KOPT-K1 (cell line): ENCODE measurements at regions not wholly inside any gene's neighbourhood (a gene's known extent, or its start where the extent isn't known, plus 50 kb on each side); places are given as distances from the start of the nearest gene placed in this dataset.
"Not testable (repeated sequence)": the region's sequence is repeated elsewhere in the genome, so short reads cannot be mapped to it uniquely, and the experiment has no call there.

Experiments used
- H3K27ac ChIP-seq: fragments of 200-600 bp; sonication (generic); 2 replicates; pipeline ENCODE4 v1.5.1; 2016; ENCODE audit warnings: antibody characterized with exemption, mild to moderate bottlenecking, low read depth, low read length; ENCODE audit not compliant: poor library complexity, severe bottlenecking
- H3K36me3 ChIP-seq: fragments of 200-600 bp; sonication (generic); 2 replicates; pipeline ENCODE4 v1.5.1; 2017; ENCODE audit warnings: antibody characterized with exemption, mild to moderate bottlenecking, low read length, moderate library complexity; ENCODE audit not compliant: insufficient read depth
- H3K9me3 ChIP-seq: fragments of 200-600 bp; sonication (generic); 2 replicates; pipeline ENCODE4 v1.5.1; 2017; ENCODE audit warnings: antibody characterized with exemption, low read length, mild to moderate bottlenecking; ENCODE audit not compliant: insufficient read depth, poor library complexity, severe bottlenecking

GRCh38 chr7:63040336-63040735 is 958.3 kb upstream of the ZNF722 start:
- no peak overlapping the region for H3K27ac ChIP-seq
- H3K9me3 ChIP-seq: peaks cover 59% of the 10 kb centered on the region
- no peaks in the 10 kb centered on the region for H3K36me3 ChIP-seq

- no peaks in the 10 kb centered on the region for H3K36me3 ChIP-seq
- H3K27ac ChIP-seq: no peak overlapping the region
- H3K9me3 ChIP-seq: peaks cover 64% of the 10 kb centered on the region
Observed at GRCh38 chr7:63040966-63041610, 957.6 kb upstream of the ZNF722 start.

GRCh38 chr7:63041786-63042185 is 956.9 kb upstream of the ZNF722 start:
- H3K9me3 ChIP-seq: peaks cover 69% of the 10 kb centered on the region
- no peak overlapping the region for H3K27ac ChIP-seq

GRCh38 chr7:63042730-63043511 is 955.7 kb upstream of the ZNF722 start:
- H3K36me3 ChIP-seq: no peaks in the 10 kb centered on the region
- H3K27ac ChIP-seq: no peak overlapping the region
- H3K9me3 ChIP-seq: peaks cover 69% of the 10 kb centered on the region

More at GRCh38 chr7:63041786-63042185, 956.9 kb upstream of the ZNF722 start:
- H3K36me3 ChIP-seq: no peaks in the 10 kb centered on the region

- no peaks in the 10 kb centered on the region for H3K36me3 ChIP-seq
- no peak overlapping the region for H3K27ac ChIP-seq
- H3K9me3 ChIP-seq: peaks cover 68% of the 10 kb centered on the region
Observed at GRCh38 chr7:63043657-63044543, 954.7 kb upstream of the ZNF722 start.

- H3K9me3 ChIP-seq: peaks cover 68% of the 10 kb centered on the region
- no peaks in the 10 kb centered on the region for H3K36me3 ChIP-seq
- H3K27ac ChIP-seq: no peak overlapping the region
Observed at GRCh38 chr7:63044721-63045120, 953.9 kb upstream of the ZNF722 start.

- peaks cover 67% of the 10 kb centered on the region for H3K9me3 ChIP-seq
Observed at GRCh38 chr7:63045575-63045974, 953.1 kb upstream of the ZNF722 start.

GRCh38 chr7:63046612-63047011 is 952.0 kb upstream of the ZNF722 start:
- Histone ChIP-seq H3K36me3 (no peaks in the 10 kb centered on the region), H3K9me3 (peaks cover 61% of the 10 kb centered on the region), H3K27ac (no peak overlapping the region)

More at GRCh38 chr7:63045575-63045974, 953.1 kb upstream of the ZNF722 start:
- Histone ChIP-seq H3K27ac (no peak overlapping the region), H3K36me3 (no peaks in the 10 kb centered on the region)

GRCh38 chr7:63047061-63047460 is 951.6 kb upstream of the ZNF722 start:
- Histone ChIP-seq H3K36me3 (no peaks in the 10 kb centered on the region), H3K9me3 (peaks cover 56% of the 10 kb centered on the region), H3K27ac (no peak overlapping the region)

GRCh38 chr7:63047546-63047945 is 951.1 kb upstream of the ZNF722 start:
- H3K27ac ChIP-seq: no peak overlapping the region
- H3K9me3 ChIP-seq: peaks cover 56% of the 10 kb centered on the region
- no peaks in the 10 kb centered on the region for H3K36me3 ChIP-seq

GRCh38 chr7:63054191-63054661 is 944.4 kb upstream of the ZNF722 start:
- H3K9me3 ChIP-seq: peaks cover 57% of the 10 kb centered on the region
- H3K36me3 ChIP-seq: no peaks in the 10 kb centered on the region

GRCh38 chr7:63057265-63057664 is 941.4 kb upstream of the ZNF722 start:
- Histone ChIP-seq H3K9me3 (peaks cover 51% of the 10 kb centered on the region), H3K27ac (no peak overlapping the region), H3K36me3 (no peaks in the 10 kb centered on the region)

More at GRCh38 chr7:63054191-63054661, 944.4 kb upstream of the ZNF722 start:
- no peak overlapping the region for H3K27ac ChIP-seq

GRCh38 chr7:63060701-63061100 is 937.9 kb upstream of the ZNF722 start:
- peaks cover 19% of the 10 kb centered on the region for H3K9me3 ChIP-seq

GRCh38 chr7:63065684-63066083 is 933.0 kb upstream of the ZNF722 start:
- no peaks in the 10 kb centered on the region for H3K36me3 ChIP-seq
- no peak overlapping the region for H3K27ac ChIP-seq
- peaks cover 24% of the 10 kb centered on the region for H3K9me3 ChIP-seq

More at GRCh38 chr7:63060701-63061100, 937.9 kb upstream of the ZNF722 start:
- not testable (repeated sequence) for H3K27ac ChIP-seq, H3K36me3 ChIP-seq

- not testable (repeated sequence) for H3K36me3 ChIP-seq, H3K27ac ChIP-seq
- H3K9me3 ChIP-seq: peaks cover 29% of the 10 kb centered on the region
Observed at GRCh38 chr7:63066235-63066634, 932.4 kb upstream of the ZNF722 start.
